CD4-positive, alpha-beta memory T cell (primary cell): ENCODE measurements at regions not wholly inside any gene's neighbourhood (a gene's known extent, or its start where the extent isn't known, plus 50 kb on each side); places are given as distances from the start of the nearest gene placed in this dataset.

Experiments
- CTCF ChIA-PET: fragments of 350-600 bp; sonication (Branson Sonifier 250); formaldehyde crosslinking; loops from one replicate; lab custom pipeline; 2021; ENCODE audit warnings: inconsistent platforms; ENCODE audit not compliant: partially characterized antibody; lab: Charles Lee
- POLR2A ChIA-PET: fragments of 350-600 bp; sonication (Branson Sonifier 250); formaldehyde crosslinking; loops from one replicate; lab custom pipeline; 2021; ENCODE audit not compliant: partially characterized antibody; lab: Charles Lee
- DNase-seq, 5 donors: peaks; one replicate each; pipeline versions ENCODE4 v3.0.0 to v3.0.0-alpha.2; 2020 to 2022; ENCODE audit warnings: mixed read lengths in 1 of 5
- H3K27ac ChIP-seq: one replicate; pipeline ENCODE4 v1.7.0; 2013; ENCODE audit warnings: low read depth, low read length
- H3K27me3 ChIP-seq: 2 replicates; pipeline ENCODE4 v1.7.0; 2013; ENCODE audit warnings: mild to moderate bottlenecking, low read length, moderate library complexity; ENCODE audit not compliant: insufficient read depth
- H3K36me3 ChIP-seq: 2 replicates; pipeline ENCODE4 v1.7.0; 2013; ENCODE audit warnings: mild to moderate bottlenecking, low read length, moderate library complexity; ENCODE audit not compliant: insufficient read depth
- H3K4me1 ChIP-seq: 2 replicates; pipeline ENCODE4 v1.7.0; 2013; ENCODE audit warnings: mild to moderate bottlenecking, low read length, moderate library complexity; ENCODE audit not compliant: insufficient read depth
- H3K4me3 ChIP-seq, 2 donors: one replicate each; pipeline ENCODE4 v1.7.0; 2013; ENCODE audit warnings: low read length in 2 of 2, mild to moderate bottlenecking in 1 of 2
- H3K9me3 ChIP-seq, 2 donors: one replicate each; pipeline ENCODE4 v1.7.0; 2013; ENCODE audit warnings: low read length in 2 of 2, control low read depth in 1 of 2; ENCODE audit not compliant: control insufficient read depth in 1 of 2
- H3K27ac Mint-ChIP-seq, 7 donors: one replicate each; pipeline ENCODE4 v1.8.0; 2020 to 2021; ENCODE audit warnings: mixed read lengths in 7 of 7, mild to moderate bottlenecking in 6 of 7, inconsistent platforms in 3 of 7, moderate library complexity in 3 of 7
- H3K27me3 Mint-ChIP-seq, 2 donors: one replicate each; pipeline ENCODE4 v1.8.0; 2020 to 2021; ENCODE audit warnings: mixed read lengths in 2 of 2
- H3K36me3 Mint-ChIP-seq, 2 donors: one replicate each; pipeline ENCODE4 v1.8.0; 2020 to 2021; ENCODE audit warnings: mixed read lengths in 2 of 2, inconsistent platforms in 1 of 2, mild to moderate bottlenecking in 1 of 2
- H3K4me1 Mint-ChIP-seq, 4 donors: one replicate each; pipeline ENCODE4 v1.8.0; 2020 to 2021; ENCODE audit warnings: mixed read lengths in 4 of 4, mild to moderate bottlenecking in 1 of 4
- H3K4me3 Mint-ChIP-seq, 8 donors: one replicate each; pipeline ENCODE4 v1.8.0; 2020 to 2021; ENCODE audit warnings: mixed read lengths in 8 of 8, mild to moderate bottlenecking in 7 of 8, moderate library complexity in 6 of 8, inconsistent platforms in 3 of 8
- H3K9me3 Mint-ChIP-seq, 8 donors: one replicate each; pipeline ENCODE4 v1.8.0; 2020 to 2021; ENCODE audit warnings: mixed read lengths in 8 of 8, mild to moderate bottlenecking in 5 of 8, inconsistent platforms in 3 of 8, moderate library complexity in 1 of 8
- intact Hi-C: fragments of 100-400 bp; cut with micrococcal nuclease; formaldehyde crosslinking; loops from one replicate; pipeline ENCODE4 v1.15.1; 2023

GRCh38 chr10:21175797-21176196 is 278.7 kb upstream of the NEBL start:
- Mint-ChIP-seq H3K27ac (no peak overlapping the region), H3K27me3 (peaks cover 22 to 29% of the 10 kb centered on the region in 2 donors), H3K4me3 (no peak overlapping the region), H3K9me3 (peaks cover 0 to 8% (median 6%) of the 10 kb centered on the region in 8 donors), H3K4me1 (peaks cover 0 to 21% (median 7%) of the 10 kb centered on the region in 4 donors), H3K36me3 (no peaks in the 10 kb centered on the region)
- Histone ChIP-seq H3K36me3 (no peaks in the 10 kb centered on the region), H3K9me3 (no peaks in the 10 kb centered on the region), H3K27ac (no peak overlapping the region), H3K4me3 (no peak overlapping the region), H3K4me1 (no peaks in the 10 kb centered on the region), H3K27me3 (peaks cover 6% of the 10 kb centered on the region)
- POLR2A ChIA-PET = interaction anchor here (0.6 kb wide), 1 partner anchor 35 kb away, joined by 3 read pairs; no protein-coding TSS in a partner anchor
- no peak for DNase-seq
- intact Hi-C loops = no loop called here
- CTCF ChIA-PET = no interaction called here

GRCh38 chr10:21174715-21175495 is 277.8 kb upstream of the NEBL start:
- H3K27ac ChIP-seq = no peak overlapping the region
- ChIA-PET POLR2A (no interaction called here), CTCF (no interaction called here)
- H3K4me1 Mint-ChIP-seq = peaks cover 0 to 21% (median 7%) of the 10 kb centered on the region in 4 donors
- no peaks in the 10 kb centered on the region for H3K36me3 ChIP-seq
- no peaks in the 10 kb centered on the region for H3K36me3 Mint-ChIP-seq
- H3K4me1 ChIP-seq = no peaks in the 10 kb centered on the region
- H3K4me3 ChIP-seq = no peak overlapping the region
- peak overlapping the region in 4 of 8 donors; percentile 25 to 66 (median 61) for H3K4me3 Mint-ChIP-seq
- peaks cover 6% of the 10 kb centered on the region for H3K27me3 ChIP-seq
- H3K9me3 ChIP-seq = no peaks in the 10 kb centered on the region
- H3K9me3 Mint-ChIP-seq = peaks cover 0 to 5% (median 3%) of the 10 kb centered on the region in 8 donors
- intact Hi-C loops = no loop called here
- peaks cover 22 to 30% of the 10 kb centered on the region in 2 donors for H3K27me3 Mint-ChIP-seq
- H3K27ac Mint-ChIP-seq = no peak overlapping the region
- DNase-seq = no peak

- peaks cover 22 to 30% of the 10 kb centered on the region in 2 donors for H3K27me3 Mint-ChIP-seq
- H3K36me3 ChIP-seq = no peaks in the 10 kb centered on the region
- no peaks in the 10 kb centered on the region for H3K9me3 ChIP-seq
- H3K27ac Mint-ChIP-seq = no peak overlapping the region
- no peaks in the 10 kb centered on the region for H3K4me1 ChIP-seq
- H3K36me3 Mint-ChIP-seq = no peaks in the 10 kb centered on the region
- intact Hi-C loops = no loop called here
- H3K4me3 ChIP-seq = no peak overlapping the region
- ChIA-PET CTCF (no interaction called here), POLR2A (no interaction called here)
- peaks cover 6% of the 10 kb centered on the region for H3K27me3 ChIP-seq
- DNase-seq = no peak
- peaks cover 0 to 21% (median 7%) of the 10 kb centered on the region in 4 donors for H3K4me1 Mint-ChIP-seq
- H3K27ac ChIP-seq = no peak overlapping the region
- H3K9me3 Mint-ChIP-seq = no peaks in the 10 kb centered on the region
- peak overlapping the region in 2 of 8 donors; percentile 46 to 66 for H3K4me3 Mint-ChIP-seq
These were observed 276.9 kb upstream of the NEBL start for GRCh38 chr10:21173802-21174714.

GRCh38 chr10:21172930-21173801 is 276.1 kb upstream of the NEBL start:
- DNase-seq = no peak
- Histone ChIP-seq H3K9me3 (no peaks in the 10 kb centered on the region), H3K4me3 (no peak overlapping the region), H3K4me1 (no peaks in the 10 kb centered on the region), H3K27ac (no peak overlapping the region), H3K36me3 (no peaks in the 10 kb centered on the region), H3K27me3 (peaks cover 6% of the 10 kb centered on the region)
- ChIA-PET CTCF (no interaction called here), POLR2A (no interaction called here)
- Mint-ChIP-seq H3K36me3 (no peaks in the 10 kb centered on the region), H3K4me3 (peak overlapping the region in 4 of 8 donors; percentile 10 to 66 (median 36)), H3K4me1 (peaks cover 0 to 21% (median 7%) of the 10 kb centered on the region in 4 donors), H3K27ac (peak overlapping the region in 1 of 7 donors; percentile 14), H3K9me3 (no peaks in the 10 kb centered on the region), H3K27me3 (peaks cover 22 to 30% of the 10 kb centered on the region in 2 donors)
- intact Hi-C loops = no loop called here

GRCh38 chr10:21172542-21172929 is 275.4 kb upstream of the NEBL start:
- H3K4me1 Mint-ChIP-seq = peaks cover 0 to 21% (median 7%) of the 10 kb centered on the region in 4 donors
- no peaks in the 10 kb centered on the region for H3K36me3 Mint-ChIP-seq
- no peak overlapping the region for H3K27ac Mint-ChIP-seq
- H3K4me1 ChIP-seq = no peaks in the 10 kb centered on the region
- CTCF ChIA-PET = no interaction called here
- H3K27ac ChIP-seq = no peak overlapping the region
- intact Hi-C loops = no loop called here
- peaks cover 6% of the 10 kb centered on the region for H3K27me3 ChIP-seq
- H3K4me3 Mint-ChIP-seq = peak overlapping the region in 2 of 8 donors; percentile 13 to 40
- H3K4me3 ChIP-seq = no peak overlapping the region
- POLR2A ChIA-PET = no interaction called here
- DNase-seq = no peak
- no peaks in the 10 kb centered on the region for H3K36me3 ChIP-seq
- H3K27me3 Mint-ChIP-seq = peaks cover 22 to 30% of the 10 kb centered on the region in 2 donors
- H3K9me3 Mint-ChIP-seq = no peaks in the 10 kb centered on the region
- no peaks in the 10 kb centered on the region for H3K9me3 ChIP-seq

- Mint-ChIP-seq H3K27me3 (peaks cover 20 to 28% of the 10 kb centered on the region in 2 donors), H3K4me3 (peak overlapping the region in 2 of 8 donors; percentile 7 to 40), H3K4me1 (peaks cover 0 to 21% (median 7%) of the 10 kb centered on the region in 4 donors), H3K36me3 (no peaks in the 10 kb centered on the region), H3K27ac (no peak overlapping the region), H3K9me3 (no peaks in the 10 kb centered on the region)
- intact Hi-C loops = no loop called here
- ChIA-PET POLR2A (no interaction called here), CTCF (no interaction called here)
- peaks cover 6% of the 10 kb centered on the region for H3K27me3 ChIP-seq
- H3K36me3 ChIP-seq = no peaks in the 10 kb centered on the region
- DNase-seq = no peak
- no peak overlapping the region for H3K4me3 ChIP-seq
- no peak overlapping the region for H3K27ac ChIP-seq
- H3K4me1 ChIP-seq = no peaks in the 10 kb centered on the region
- no peaks in the 10 kb centered on the region for H3K9me3 ChIP-seq
These were observed 274.9 kb upstream of the NEBL start for GRCh38 chr10:21171936-21172541.
